Esophagus muscularis mucosa (tissue), 4 donors: ENCODE measurements at regions not wholly inside any gene's neighbourhood (a gene's known extent, or its start where the extent isn't known, plus 50 kb on each side); places are given as distances from the start of the nearest gene placed in this dataset.

Source experiments
- CTCF ChIP-seq, 3 experiments: fragments of 200-600 bp in 2 of 3; fragments of 450-650 bp in 1 of 3; sonication (generic) in 2 of 3; IDR thresholded peaks; one replicate each; pipeline ENCODE4 v1.5.1; 2017 to 2019; ENCODE audit warnings: antibody characterized with exemption in 3 of 3, mild to moderate bottlenecking in 2 of 3, moderate library complexity in 1 of 3
- EP300 ChIP-seq: sonication (generic); formaldehyde crosslinking; IDR thresholded peaks from one replicate; pipeline ENCODE4 v1.6.1; 2017; ENCODE audit warnings: antibody characterized with exemption
- POLR2A ChIP-seq: fragments of 450-650 bp; IDR thresholded peaks from one replicate; pipeline ENCODE4 v1.6.1; 2017; ENCODE audit warnings: antibody characterized with exemption, moderate library complexity, mild to moderate bottlenecking, low read depth
- POLR2AphosphoS5 ChIP-seq, 2 donors: sonication (generic); formaldehyde crosslinking; IDR thresholded peaks; one replicate each; pipeline ENCODE4 v1.6.1; 2017; ENCODE audit warnings: antibody characterized with exemption in 2 of 2

- TF ChIP-seq POLR2AphosphoS5 (IDR thresholded peaks at IDR 0.05): no peak
- TF ChIP-seq CTCF (IDR thresholded peaks at IDR 0.05): no peak
- TF ChIP-seq POLR2A: no peak
- no peak for TF ChIP-seq EP300
Observed at GRCh38 chr2:195410074-195410671, 246.9 kb upstream of the SLC39A10 start.
